ENCODE measurements at regions not wholly inside any gene's neighbourhood (a gene's known extent, or its start where the extent isn't known, plus 50 kb on each side); places are given as distances from the start of the nearest gene placed in this dataset.

DNA sequence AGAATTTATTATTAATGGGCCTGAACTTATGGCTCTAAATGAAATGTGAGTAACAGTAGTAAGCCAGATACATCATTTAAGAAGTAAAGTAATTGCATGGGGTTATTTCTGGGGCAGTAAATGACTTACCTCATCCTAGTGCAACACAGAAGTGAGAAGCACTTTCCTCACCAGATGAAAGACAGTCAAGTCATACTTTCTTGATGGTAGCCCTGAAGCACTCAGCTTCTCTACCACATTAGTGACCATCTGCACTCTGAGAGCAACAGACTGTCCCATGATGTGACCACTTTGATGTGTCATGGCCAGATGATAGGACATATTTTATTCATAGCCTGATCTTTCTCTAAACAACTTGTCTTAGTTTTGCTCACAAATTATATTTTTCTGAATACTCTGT, 369.5 kb upstream of the PHF14 start:
- TF ChIP-seq, protein P1, sequence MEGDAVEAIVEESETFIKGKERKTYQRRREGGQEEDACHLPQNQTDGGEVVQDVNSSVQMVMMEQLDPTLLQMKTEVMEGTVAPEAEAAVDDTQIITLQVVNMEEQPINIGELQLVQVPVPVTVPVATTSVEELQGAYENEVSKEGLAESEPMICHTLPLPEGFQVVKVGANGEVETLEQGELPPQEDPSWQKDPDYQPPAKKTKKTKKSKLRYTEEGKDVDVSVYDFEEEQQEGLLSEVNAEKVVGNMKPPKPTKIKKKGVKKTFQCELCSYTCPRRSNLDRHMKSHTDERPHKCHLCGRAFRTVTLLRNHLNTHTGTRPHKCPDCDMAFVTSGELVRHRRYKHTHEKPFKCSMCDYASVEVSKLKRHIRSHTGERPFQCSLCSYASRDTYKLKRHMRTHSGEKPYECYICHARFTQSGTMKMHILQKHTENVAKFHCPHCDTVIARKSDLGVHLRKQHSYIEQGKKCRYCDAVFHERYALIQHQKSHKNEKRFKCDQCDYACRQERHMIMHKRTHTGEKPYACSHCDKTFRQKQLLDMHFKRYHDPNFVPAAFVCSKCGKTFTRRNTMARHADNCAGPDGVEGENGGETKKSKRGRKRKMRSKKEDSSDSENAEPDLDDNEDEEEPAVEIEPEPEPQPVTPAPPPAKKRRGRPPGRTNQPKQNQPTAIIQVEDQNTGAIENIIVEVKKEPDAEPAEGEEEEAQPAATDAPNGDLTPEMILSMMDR (optimal IDR thresholded peaks at IDR 0.05 in 1 of 3, IDR thresholded peaks at IDR 0.05 in 1 of 3, conservative IDR thresholded peaks at IDR 0.05 in 1 of 3; ENCODE audit: extremely low read depth in 1 of 3, insufficient read depth in 2 of 3, low read length in 3 of 3) = no peak
- no peak for TF ChIP-seq EZH2 (IDR thresholded peaks at IDR 0.05; ENCODE audit: low read length)

All from keratinocyte (primary cell).